DOHH2 (cell line): ENCODE measurements at regions not wholly inside any gene's neighbourhood (a gene's known extent, or its start where the extent isn't known, plus 50 kb on each side); places are given as distances from the start of the nearest gene placed in this dataset.

Experiments
- H3F3A ChIP-seq: fragments of 200-600 bp; sonication (generic), shearing (Covaris generic); 2 replicates; pipeline ENCODE4 v1.6.0; 2016; ENCODE audit warnings: antibody characterized with exemption, mild to moderate bottlenecking; ENCODE audit not compliant: control insufficient read depth, insufficient read depth
- H3K27ac ChIP-seq: fragments of 200-600 bp; sonication (generic); 2 replicates; pipeline ENCODE4 v1.5.1; 2014; ENCODE audit warnings: low read depth, mild to moderate bottlenecking, low read length, moderate library complexity
- H3K27me3 ChIP-seq: fragments of 200-600 bp; sonication (generic); 2 replicates; pipeline ENCODE4 v1.6.1; 2014; ENCODE audit warnings: mild to moderate bottlenecking, low read length, mixed read lengths; ENCODE audit not compliant: control insufficient read depth
- H3K36me3 ChIP-seq: fragments of 200-600 bp; sonication (generic); 2 replicates; pipeline ENCODE4 v1.6.1; 2014; ENCODE audit warnings: mild to moderate bottlenecking, low read length, moderate library complexity, mixed read lengths; ENCODE audit not compliant: control insufficient read depth
- H3K4me1 ChIP-seq: fragments of 200-600 bp; sonication (generic); 2 replicates; pipeline ENCODE4 v1.6.1; 2014; ENCODE audit warnings: mild to moderate bottlenecking, low read length, mixed read lengths; ENCODE audit not compliant: control insufficient read depth
- H3K4me2 ChIP-seq: fragments of 200-600 bp; sonication (generic); 2 replicates; pipeline ENCODE4 v1.6.0; 2014; ENCODE audit warnings: mild to moderate bottlenecking, low read length, moderate library complexity
- H3K4me3 ChIP-seq: fragments of 200-600 bp; sonication (generic); 2 replicates; pipeline ENCODE4 v1.5.1; 2014; ENCODE audit warnings: mild to moderate bottlenecking, low read length, mixed read lengths
- H3K79me2 ChIP-seq: fragments of 200-600 bp; sonication (generic); 2 replicates; pipeline ENCODE4 v1.6.1; 2014; ENCODE audit warnings: mild to moderate bottlenecking, low read length, mixed read lengths; ENCODE audit not compliant: control insufficient read depth
- H3K9me2 ChIP-seq: fragments of 200-600 bp; sonication (generic); replicated peaks from 2 replicates; pipeline ENCODE4 v1.6.1; 2014; ENCODE audit warnings: mild to moderate bottlenecking, low read length, mixed read lengths; ENCODE audit not compliant: control insufficient read depth
- H3K9me3 ChIP-seq: fragments of 200-600 bp; sonication (generic); 2 replicates; pipeline ENCODE4 v1.6.1; 2014; ENCODE audit warnings: antibody characterized with exemption, low read length, mixed read lengths; ENCODE audit not compliant: control insufficient read depth, insufficient read depth
- H4K20me1 ChIP-seq: fragments of 200-600 bp; sonication (generic); 2 replicates; pipeline ENCODE4 v1.6.0; 2014; ENCODE audit warnings: low read depth, mild to moderate bottlenecking, antibody characterized with exemption, low read length, moderate library complexity; ENCODE audit not compliant: control insufficient read depth, insufficient read depth
- CTCF ChIP-seq: fragments of 200-600 bp; sonication (generic); IDR thresholded peaks from one replicate; pipeline ENCODE4 v1.5.1; 2014; ENCODE audit warnings: antibody characterized with exemption, mild to moderate bottlenecking, low read depth, low read length; ENCODE audit not compliant: poor library complexity, severe bottlenecking
- EZH2phosphoT487 ChIP-seq: fragments of 200-600 bp; sonication (generic); IDR thresholded peaks from 2 replicates; pipeline ENCODE4 v1.6.1; 2017; ENCODE audit warnings: borderline replicate concordance, mild to moderate bottlenecking, antibody characterized with exemption, low read length, moderate library complexity, mixed read lengths

GRCh38 chr21:16742131-16742641, 770.7 kb upstream of the CXADR start:
- no peaks in the 10 kb centered on the region for H3K9me3 ChIP-seq
- no peak for TF ChIP-seq EZH2phosphoT487
- TF ChIP-seq CTCF, result no peak
- no peak overlapping the region for H3K4me2 ChIP-seq
- H3K9me2 ChIP-seq, result no peaks in the 10 kb centered on the region
- H3K27me3 ChIP-seq, result no peaks in the 10 kb centered on the region
- H3F3A ChIP-seq, result no peaks in the 10 kb centered on the region
- H3K36me3 ChIP-seq, result no peaks in the 10 kb centered on the region
- H3K79me2 ChIP-seq, result no peaks in the 10 kb centered on the region
- no peak overlapping the region for H3K27ac ChIP-seq
- no peaks in the 10 kb centered on the region for H3K4me1 ChIP-seq
- no peak overlapping the region for H3K4me3 ChIP-seq
- H4K20me1 ChIP-seq, result no peaks in the 10 kb centered on the region

DNA sequence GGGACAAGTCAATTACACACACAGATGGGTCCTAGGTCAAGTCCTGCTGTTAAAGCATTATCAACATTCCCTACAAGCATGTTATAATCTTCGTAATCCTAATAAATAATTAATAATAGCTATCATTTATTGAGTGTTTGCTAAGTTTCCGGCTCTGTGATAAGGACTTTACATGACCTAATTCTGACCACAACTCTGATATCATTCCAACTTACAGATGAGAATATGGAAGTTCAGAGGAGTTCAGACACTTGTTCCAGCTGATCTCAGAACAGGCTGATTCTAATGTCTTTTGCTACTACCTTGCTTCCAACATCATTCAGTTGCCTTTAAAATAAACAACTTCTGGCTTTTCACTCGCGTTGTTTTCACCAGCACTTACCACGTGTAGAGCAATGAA, 770.1 kb upstream of the CXADR start:
- Histone ChIP-seq H3K4me3 (no peak overlapping the region), H3K27me3 (no peaks in the 10 kb centered on the region), H3K4me2 (no peak overlapping the region), H3K27ac (no peak overlapping the region), H3K9me3 (no peaks in the 10 kb centered on the region), H3K4me1 (no peaks in the 10 kb centered on the region), H3F3A (no peaks in the 10 kb centered on the region), H3K9me2 (no peaks in the 10 kb centered on the region), H4K20me1 (no peaks in the 10 kb centered on the region), H3K79me2 (no peaks in the 10 kb centered on the region), H3K36me3 (no peaks in the 10 kb centered on the region)
- TF ChIP-seq CTCF (no peak), EZH2phosphoT487 (no peak)

DNA sequence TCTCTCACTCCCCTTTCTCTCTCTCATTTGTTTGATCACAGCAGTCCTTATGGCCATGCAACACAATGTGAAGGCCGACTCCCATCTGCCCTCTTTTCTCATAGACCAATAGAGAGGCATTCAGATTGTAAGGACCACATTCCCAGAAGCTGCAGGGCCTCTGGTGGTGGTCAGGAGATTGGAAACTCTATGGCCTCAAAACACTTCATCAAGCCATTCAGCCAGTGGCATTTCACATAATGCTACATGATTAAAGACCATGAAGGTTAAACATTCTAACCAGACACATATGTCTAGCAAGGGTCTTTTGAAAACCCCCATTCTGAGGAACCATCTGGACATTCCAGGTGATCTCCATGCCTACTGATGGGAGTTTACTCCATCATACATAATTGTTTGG, 769.5 kb upstream of the CXADR start:
- no peaks in the 10 kb centered on the region for H3K27me3 ChIP-seq
- no peak overlapping the region for H3K4me2 ChIP-seq
- H3F3A ChIP-seq, result no peaks in the 10 kb centered on the region
- H3K36me3 ChIP-seq, result no peaks in the 10 kb centered on the region
- no peaks in the 10 kb centered on the region for H3K79me2 ChIP-seq
- TF ChIP-seq CTCF (no peak), EZH2phosphoT487 (no peak)
- H3K9me3 ChIP-seq, result no peaks in the 10 kb centered on the region
- no peak overlapping the region for H3K4me3 ChIP-seq
- H3K9me2 ChIP-seq, result no peaks in the 10 kb centered on the region
- no peaks in the 10 kb centered on the region for H3K4me1 ChIP-seq
- no peaks in the 10 kb centered on the region for H4K20me1 ChIP-seq
- no peak overlapping the region for H3K27ac ChIP-seq
